Endodermal cell (in vitro differentiated cells): ENCODE measurements at regions not wholly inside any gene's neighbourhood (a gene's known extent, or its start where the extent isn't known, plus 50 kb on each side); places are given as distances from the start of the nearest gene placed in this dataset.

Source experiments
- DNase-seq: peaks from one replicate; pipeline ENCODE4 v3.0.0-alpha.2; 2017
- H3K27ac ChIP-seq: 2 replicates; pipeline ENCODE4 v1.5.1; 2013; ENCODE audit warnings: mild to moderate bottlenecking, low read depth, low read length, moderate library complexity
- H3K27me3 ChIP-seq: 2 replicates; pipeline ENCODE4 v1.6.1; 2013; ENCODE audit warnings: mild to moderate bottlenecking, low read length, moderate library complexity; ENCODE audit not compliant: insufficient read depth, control insufficient read depth, poor library complexity, severe bottlenecking
- H3K36me3 ChIP-seq: 2 replicates; pipeline ENCODE4 v1.7.0; 2013; ENCODE audit warnings: mild to moderate bottlenecking, low read length, moderate library complexity; ENCODE audit not compliant: control insufficient read depth, insufficient read depth
- H3K4me1 ChIP-seq: one replicate; pipeline ENCODE4 v1.7.0; 2013; ENCODE audit warnings: low read length; ENCODE audit not compliant: control insufficient read depth, insufficient read depth
- H3K4me3 ChIP-seq: 2 replicates; pipeline ENCODE4 v1.5.1; 2013; ENCODE audit warnings: mild to moderate bottlenecking, low read length, moderate library complexity
- H3K9ac ChIP-seq: 2 replicates; pipeline ENCODE4 v1.6.1; 2013; ENCODE audit warnings: mild to moderate bottlenecking, low read length, moderate library complexity; ENCODE audit not compliant: poor library complexity, severe bottlenecking; ENCODE audit errors: extremely low read depth
- H3K9me3 ChIP-seq: 2 replicates; pipeline ENCODE4 v1.6.1; 2013; ENCODE audit warnings: mild to moderate bottlenecking, low read length, moderate library complexity; ENCODE audit not compliant: control insufficient read depth
- H3K27ac Mint-ChIP-seq: 2 replicates; pipeline ENCODE4 v1.8.0; 2020; ENCODE audit warnings: mixed read lengths
- H3K27me3 Mint-ChIP-seq: 2 replicates; pipeline ENCODE4 v1.8.0; 2021; ENCODE audit warnings: mild to moderate bottlenecking, mixed read lengths; ENCODE audit not compliant: insufficient read depth
- H3K36me3 Mint-ChIP-seq: 2 replicates; pipeline ENCODE4 v1.8.0; 2020; ENCODE audit warnings: low read depth, mixed read lengths
- H3K4me1 Mint-ChIP-seq: 2 replicates; pipeline ENCODE4 v1.8.0; 2020; ENCODE audit warnings: mixed read lengths
- H3K4me3 Mint-ChIP-seq: 2 replicates; pipeline ENCODE4 v1.8.0; 2020; ENCODE audit warnings: mild to moderate bottlenecking, moderate library complexity, mixed read lengths
- H3K9me3 Mint-ChIP-seq: 2 replicates; pipeline ENCODE4 v1.8.0; 2020; ENCODE audit warnings: mild to moderate bottlenecking, mixed read lengths
- WGBS, 2 experiments: methylation state at CpG; one replicate each; pipeline versions ENCODE4 v1.1.5 to v1.1.7; 2013; ENCODE audit warnings: missing lambda C conversion rate in 2 of 2, mixed read lengths in 1 of 2; ENCODE audit not compliant: insufficient coverage in 1 of 2, insufficient read length in 1 of 2; 5-methylcytosine and 5-hydroxymethylcytosine counted together
- TF ChIP-seq, protein P1 (sequence below): fragments of 200-600 bp; sonication (generic); conservative IDR thresholded peaks from 2 replicates; pipeline ENCODE4 v1.5.0; 2021; ENCODE audit warnings: antibody characterized with exemption, mild to moderate bottlenecking

- DNase-seq = no peak
- H3K4me3 Mint-ChIP-seq = no peak overlapping the region
- 88 to 100% methylated on average over 1 to 3 of the region's 3 CpGs for WGBS, 2 experiments
- Histone ChIP-seq H3K36me3 (no peaks in the 10 kb centered on the region), H3K27me3 (no peaks in the 10 kb centered on the region), H3K9ac (no peak overlapping the region), H3K4me1 (no peaks in the 10 kb centered on the region), H3K27ac (no peak overlapping the region), H3K9me3 (no peaks in the 10 kb centered on the region), H3K4me3 (no peak overlapping the region)
- H3K9me3 Mint-ChIP-seq = no peaks in the 10 kb centered on the region
- H3K27ac Mint-ChIP-seq = no peak overlapping the region
- peaks cover 4% of the 10 kb centered on the region for H3K4me1 Mint-ChIP-seq
- no peaks in the 10 kb centered on the region for H3K36me3 Mint-ChIP-seq
- no peaks in the 10 kb centered on the region for H3K27me3 Mint-ChIP-seq
- TF ChIP-seq, protein P1, sequence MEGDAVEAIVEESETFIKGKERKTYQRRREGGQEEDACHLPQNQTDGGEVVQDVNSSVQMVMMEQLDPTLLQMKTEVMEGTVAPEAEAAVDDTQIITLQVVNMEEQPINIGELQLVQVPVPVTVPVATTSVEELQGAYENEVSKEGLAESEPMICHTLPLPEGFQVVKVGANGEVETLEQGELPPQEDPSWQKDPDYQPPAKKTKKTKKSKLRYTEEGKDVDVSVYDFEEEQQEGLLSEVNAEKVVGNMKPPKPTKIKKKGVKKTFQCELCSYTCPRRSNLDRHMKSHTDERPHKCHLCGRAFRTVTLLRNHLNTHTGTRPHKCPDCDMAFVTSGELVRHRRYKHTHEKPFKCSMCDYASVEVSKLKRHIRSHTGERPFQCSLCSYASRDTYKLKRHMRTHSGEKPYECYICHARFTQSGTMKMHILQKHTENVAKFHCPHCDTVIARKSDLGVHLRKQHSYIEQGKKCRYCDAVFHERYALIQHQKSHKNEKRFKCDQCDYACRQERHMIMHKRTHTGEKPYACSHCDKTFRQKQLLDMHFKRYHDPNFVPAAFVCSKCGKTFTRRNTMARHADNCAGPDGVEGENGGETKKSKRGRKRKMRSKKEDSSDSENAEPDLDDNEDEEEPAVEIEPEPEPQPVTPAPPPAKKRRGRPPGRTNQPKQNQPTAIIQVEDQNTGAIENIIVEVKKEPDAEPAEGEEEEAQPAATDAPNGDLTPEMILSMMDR = no peak
Measured at GRCh38 chr5:143657647-143658285, 154.2 kb upstream of the HMHB1 start.

- no peaks in the 10 kb centered on the region for H3K27me3 ChIP-seq
- H3K4me3 ChIP-seq = no peak overlapping the region
- H3K4me1 ChIP-seq = no peaks in the 10 kb centered on the region
- H3K36me3 ChIP-seq = no peaks in the 10 kb centered on the region
- H3K27ac Mint-ChIP-seq = no peak overlapping the region
- H3K36me3 Mint-ChIP-seq = no peaks in the 10 kb centered on the region
- H3K27me3 Mint-ChIP-seq = no peaks in the 10 kb centered on the region
- TF ChIP-seq, protein P1 = no peak
- H3K27ac ChIP-seq = no peak overlapping the region
- no peak overlapping the region for H3K9ac ChIP-seq
- H3K4me1 Mint-ChIP-seq = no peaks in the 10 kb centered on the region
- no peaks in the 10 kb centered on the region for H3K9me3 ChIP-seq
- no peak overlapping the region for H3K4me3 Mint-ChIP-seq
- DNase-seq = no peak
- H3K9me3 Mint-ChIP-seq = no peaks in the 10 kb centered on the region
- 93 to 96% methylated on average over 3 to 4 of the region's 4 CpGs for WGBS, 2 experiments
Measured at GRCh38 chr5:143653766-143654282, 158.1 kb upstream of the HMHB1 start.

GRCh38 chr5:143653256-143653655, 158.7 kb upstream of the HMHB1 start:
- Histone ChIP-seq H3K27me3 (no peaks in the 10 kb centered on the region), H3K4me3 (no peak overlapping the region), H3K9me3 (no peaks in the 10 kb centered on the region), H3K27ac (no peak overlapping the region), H3K4me1 (no peaks in the 10 kb centered on the region), H3K9ac (no peak overlapping the region), H3K36me3 (no peaks in the 10 kb centered on the region)
- TF ChIP-seq, protein P1 = no peak
- WGBS, 2 experiments = 92 to 100% methylated on average over 1 to 2 of the region's 2 CpGs
- H3K9me3 Mint-ChIP-seq = no peaks in the 10 kb centered on the region
- H3K36me3 Mint-ChIP-seq = no peaks in the 10 kb centered on the region
- no peak overlapping the region for H3K27ac Mint-ChIP-seq
- no peaks in the 10 kb centered on the region for H3K27me3 Mint-ChIP-seq
- DNase-seq = no peak
- no peaks in the 10 kb centered on the region for H3K4me1 Mint-ChIP-seq
- H3K4me3 Mint-ChIP-seq = no peak overlapping the region
